B cell (primary cell): ENCODE measurements at regions not wholly inside any gene's neighbourhood (a gene's known extent, or its start where the extent isn't known, plus 50 kb on each side); places are given as distances from the start of the nearest gene placed in this dataset.

ENCODE experiments used
- ATAC-seq: fragments of 200-7000 bp; cut with Tn5 transposase; one replicate; pipeline ENCODE4 v1.10.0; 2021; ENCODE audit warnings: low read depth, mild to moderate bottlenecking, moderate number of reproducible peaks, moderate library complexity
- CTCF ChIA-PET: fragments of 350-600 bp; sonication (Branson Sonifier 250); formaldehyde crosslinking; loops from one replicate; lab custom pipeline; 2021; ENCODE audit warnings: antibody characterized with exemption, inconsistent platforms; lab: Charles Lee
- POLR2A ChIA-PET: fragments of 350-600 bp; sonication (Branson Sonifier 250); formaldehyde crosslinking; loops from one replicate; lab custom pipeline; 2021; ENCODE audit warnings: antibody characterized with exemption; lab: Charles Lee
- DNase-seq: peaks from one replicate; pipeline ENCODE4 v3.0.0; 2013
- H2AFZ ChIP-seq: 2 replicates; pipeline ENCODE4 v1.6.1; 2012; ENCODE audit warnings: mild to moderate bottlenecking, low read depth, low read length; ENCODE audit not compliant: insufficient read depth, poor library complexity, severe bottlenecking
- H3K27ac ChIP-seq, 2 donors: 1 replicate in 1 of 2; 2 replicates in 1 of 2; pipeline ENCODE4 v1.5.1; 2012 to 2013; ENCODE audit warnings: low read length in 2 of 2, mild to moderate bottlenecking in 2 of 2, moderate library complexity in 1 of 2
- H3K27me3 ChIP-seq, 4 experiments: fragments of 200-600 bp in 1 of 4; sonication (generic) in 1 of 4; replicated peaks in 1 of 4; 1 replicate in 2 of 4; 2 replicates in 2 of 4; pipeline versions ENCODE4 v1.6.1 to v1.7.0; 2013 to 2016; ENCODE audit warnings: low read length in 3 of 4, mild to moderate bottlenecking in 2 of 4, mixed read lengths in 1 of 4, moderate library complexity in 1 of 4; ENCODE audit not compliant: insufficient read depth in 4 of 4, control insufficient read depth in 3 of 4; ENCODE audit errors: control extremely low read depth in 1 of 4
- H3K36me3 ChIP-seq, 2 experiments: replicated peaks in 1 of 2; 1 replicate in 1 of 2; 2 replicates in 1 of 2; pipeline versions ENCODE4 v1.6.1 to v1.7.1; 2013; ENCODE audit warnings: low read length in 1 of 2; ENCODE audit not compliant: insufficient read depth in 2 of 2, control insufficient read depth in 1 of 2; ENCODE audit errors: control extremely low read depth in 1 of 2, extremely low read depth in 1 of 2
- H3K4me1 ChIP-seq, 2 donors: fragments of 200-600 bp in 1 of 2; sonication (generic) in 1 of 2; 1 replicate in 1 of 2; 2 replicates in 1 of 2; pipeline versions ENCODE4 v1.5.1 to v1.6.1; 2013 to 2017; ENCODE audit warnings: low read length in 2 of 2; ENCODE audit not compliant: control insufficient read depth in 2 of 2, insufficient read depth in 2 of 2
- H3K4me2 ChIP-seq: replicated peaks from 2 replicates; pipeline ENCODE3; 2012; ENCODE audit warnings: mild to moderate bottlenecking, low read depth, low read length; ENCODE audit not compliant: poor library complexity, severe bottlenecking
- H3K4me3 ChIP-seq, 5 experiments: fragments of 200-600 bp in 1 of 5; sonication (generic) in 1 of 5; 1 replicate in 3 of 5; 2 replicates in 2 of 5; pipeline versions ENCODE4 v1.5.1 to v1.7.0; 2011 to 2016; ENCODE audit warnings: low read length in 4 of 5, mild to moderate bottlenecking in 4 of 5, low read depth in 2 of 5, control low read depth in 1 of 5, moderate library complexity in 1 of 5; ENCODE audit not compliant: insufficient read depth in 1 of 5; ENCODE audit errors: control extremely low read depth in 1 of 5, extremely low read depth in 1 of 5
- H3K79me2 ChIP-seq: fragments of 200-600 bp; sonication (generic); one replicate; pipeline ENCODE4 v1.6.0; 2016; ENCODE audit warnings: low read length; ENCODE audit not compliant: control insufficient read depth, insufficient read depth
- H3K9ac ChIP-seq: fragments of 200-600 bp; sonication (generic); 2 replicates; pipeline ENCODE4 v1.6.1; 2017; ENCODE audit warnings: mild to moderate bottlenecking, low read length, moderate library complexity
- H3K9me3 ChIP-seq, 3 donors: one replicate each; pipeline versions ENCODE4 v1.6.1 to v1.7.1; 2013; ENCODE audit warnings: low read length in 2 of 3; ENCODE audit not compliant: control insufficient read depth in 2 of 3, insufficient read depth in 1 of 3; ENCODE audit errors: control extremely low read depth in 1 of 3
- H4K20me1 ChIP-seq: 2 replicates; pipeline ENCODE4 v1.6.0; 2012; ENCODE audit warnings: mild to moderate bottlenecking, low read length; ENCODE audit not compliant: insufficient read depth, control insufficient read depth, poor library complexity, severe bottlenecking
- H3K27ac Mint-ChIP-seq: one replicate; pipeline ENCODE4 v1.8.0; 2021; ENCODE audit warnings: mixed read lengths
- H3K27me3 Mint-ChIP-seq: one replicate; pipeline ENCODE4 v1.8.0; 2021; ENCODE audit warnings: mixed read lengths
- H3K4me1 Mint-ChIP-seq: one replicate; pipeline ENCODE4 v1.8.0; 2021; ENCODE audit warnings: mixed read lengths
- H3K4me3 Mint-ChIP-seq: one replicate; pipeline ENCODE4 v1.8.0; 2021; ENCODE audit warnings: mixed read lengths
- H3K9me3 Mint-ChIP-seq: one replicate; pipeline ENCODE4 v1.8.0; 2022; ENCODE audit warnings: mixed read lengths; ENCODE audit not compliant: insufficient read depth
- CTCF ChIP-seq: fragments of 200-600 bp; IDR thresholded peaks from one replicate; pipeline ENCODE4 v1.8.0; 2022; ENCODE audit warnings: antibody characterized with exemption, mild to moderate bottlenecking
- EZH2 ChIP-seq: IDR thresholded peaks from 2 replicates; pipeline ENCODE4 v1.6.1; 2012; ENCODE audit warnings: borderline replicate concordance, low read depth, mild to moderate bottlenecking, moderate library complexity, low read length; ENCODE audit not compliant: insufficient read depth, poor library complexity, severe bottlenecking
- WGBS: methylation state at CpG from one replicate; pipeline ENCODE4 v1.1.5; 2013; ENCODE audit warnings: missing lambda C conversion rate; ENCODE audit not compliant: insufficient coverage; 5-methylcytosine and 5-hydroxymethylcytosine counted together
- intact Hi-C: fragments of 100-400 bp; cut with micrococcal nuclease; formaldehyde crosslinking; loops from one replicate; pipeline ENCODE4 v1.10.0; 2022

GRCh38 chr14:36070720-36071043, 105.8 kb downstream of the PTCSC3 start:
- peaks cover 0 to 3% (median 0%) of the 10 kb centered on the region in 4 experiments for H3K27me3 ChIP-seq
- H3K4me1 Mint-ChIP-seq: no peaks in the 10 kb centered on the region
- H3K36me3 ChIP-seq: no peaks in the 10 kb centered on the region
- no peak overlapping the region for H3K9ac ChIP-seq
- H4K20me1 ChIP-seq: no peaks in the 10 kb centered on the region
- CTCF ChIA-PET: no interaction called here
- H3K27me3 Mint-ChIP-seq: peaks cover 18% of the 10 kb centered on the region
- H3K4me2 ChIP-seq: no peak overlapping the region
- no peaks in the 10 kb centered on the region for H3K9me3 Mint-ChIP-seq
- H3K9me3 ChIP-seq: no peaks in the 10 kb centered on the region
- H3K4me1 ChIP-seq: no peaks in the 10 kb centered on the region
- no peak overlapping the region for H2AFZ ChIP-seq
- TF ChIP-seq EZH2: no peak
- no peak for TF ChIP-seq CTCF
- WGBS: no CpG with 5 or more reads among the region's 4 CpGs
- no peaks in the 10 kb centered on the region for H3K79me2 ChIP-seq
- no peak overlapping the region for H3K27ac Mint-ChIP-seq
- H3K4me3 Mint-ChIP-seq: no peak overlapping the region
- no peak overlapping the region for H3K4me3 ChIP-seq
- H3K27ac ChIP-seq: no peak overlapping the region
- DNase-seq (no peak), ATAC-seq (no peak)
- intact Hi-C loops: no loop called here
- POLR2A ChIA-PET: no interaction called here

GRCh38 chr14:36070031-36070719, 106.3 kb downstream of the PTCSC3 start:
- POLR2A ChIA-PET: no interaction called here
- H3K4me1 Mint-ChIP-seq: no peaks in the 10 kb centered on the region
- H3K27me3 ChIP-seq: peaks cover 0 to 3% (median 0%) of the 10 kb centered on the region in 4 experiments

More at GRCh38 chr14:36070031-36070719, 106.3 kb downstream of the PTCSC3 start:
- Histone ChIP-seq H3K4me1 (no peaks in the 10 kb centered on the region), H3K79me2 (no peaks in the 10 kb centered on the region), H3K9ac (no peak overlapping the region), H3K36me3 (no peaks in the 10 kb centered on the region), H3K9me3 (no peaks in the 10 kb centered on the region), H3K4me2 (no peak overlapping the region), H4K20me1 (no peaks in the 10 kb centered on the region), H2AFZ (no peak overlapping the region), H3K4me3 (no peak overlapping the region), H3K27ac (no peak overlapping the region)
- CTCF ChIA-PET: interaction anchor here (1.0 kb wide), 1 partner anchor 8 kb away, joined by 3 read pairs; no protein-coding TSS in a partner anchor
- ATAC-seq (no peak), DNase-seq (no peak)
- WGBS: 19% methylated on average over 6 of the region's 8 CpGs
- H3K9me3 Mint-ChIP-seq: no peaks in the 10 kb centered on the region
- intact Hi-C loops: no loop called here
- H3K27ac Mint-ChIP-seq: no peak overlapping the region
- H3K27me3 Mint-ChIP-seq: peaks cover 18% of the 10 kb centered on the region
- no peak overlapping the region for H3K4me3 Mint-ChIP-seq
- no peak for TF ChIP-seq EZH2
- no peak for TF ChIP-seq CTCF
